DMS 273 (cell line): ENCODE measurements at regions not wholly inside any gene's neighbourhood (a gene's known extent, or its start where the extent isn't known, plus 50 kb on each side); places are given as distances from the start of the nearest gene placed in this dataset.

Experiments used
- DNase-seq: peaks from one replicate; lab custom pipeline; 2025; ENCODE audit not compliant: unreplicated experiment; lab: John Stamatoyannopoulos, UW

DNA sequence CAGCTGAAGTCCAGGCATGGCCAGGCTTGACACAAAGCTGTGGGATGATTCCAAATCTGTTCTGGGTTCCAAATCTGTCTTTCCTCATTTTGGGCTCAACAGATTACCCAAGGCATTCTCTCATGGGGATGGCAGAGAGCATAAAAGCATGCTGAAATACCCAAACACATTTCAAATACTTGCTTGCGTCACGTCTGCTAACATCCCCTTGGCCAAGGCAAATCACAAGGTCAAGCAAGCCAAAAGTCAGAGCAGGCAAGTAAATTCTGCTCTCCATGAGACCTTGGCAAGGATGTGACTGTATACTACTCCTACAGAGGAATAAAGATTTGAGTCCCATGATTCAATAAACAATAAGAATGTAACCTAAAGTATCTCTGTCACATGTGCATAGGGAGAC, 306.7 kb downstream of the EPB41L4A start:
- DNase-seq = no peak

GRCh38 chr5:112109331-112110007, 309.6 kb downstream of the EPB41L4A start:
- DNase-seq = peak; percentile 40

GRCh38 chr5:112106878-112107277, 312.2 kb downstream of the EPB41L4A start:
- DNase-seq = no peak

DNA sequence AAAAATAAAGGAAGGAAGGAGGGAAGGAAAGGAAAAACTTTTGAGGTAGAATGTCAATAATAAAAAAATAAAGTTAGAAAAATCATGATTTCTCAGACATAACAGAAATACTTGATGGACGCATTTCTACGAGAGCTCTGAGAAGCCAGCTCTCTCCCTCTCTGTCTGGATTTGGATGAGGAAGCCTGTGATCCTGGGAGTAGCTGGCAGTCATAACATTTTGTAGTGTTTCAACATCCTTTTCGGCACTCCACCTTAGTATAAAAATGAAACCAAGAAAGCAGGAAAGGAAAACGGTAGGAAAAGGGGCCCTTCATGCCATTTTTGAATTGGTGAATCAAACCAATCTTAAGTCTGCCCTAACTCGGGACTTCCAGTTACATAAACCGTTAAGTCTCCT, 321.3 kb downstream of the EPB41L4A start:
- DNase-seq = no peak

DNA sequence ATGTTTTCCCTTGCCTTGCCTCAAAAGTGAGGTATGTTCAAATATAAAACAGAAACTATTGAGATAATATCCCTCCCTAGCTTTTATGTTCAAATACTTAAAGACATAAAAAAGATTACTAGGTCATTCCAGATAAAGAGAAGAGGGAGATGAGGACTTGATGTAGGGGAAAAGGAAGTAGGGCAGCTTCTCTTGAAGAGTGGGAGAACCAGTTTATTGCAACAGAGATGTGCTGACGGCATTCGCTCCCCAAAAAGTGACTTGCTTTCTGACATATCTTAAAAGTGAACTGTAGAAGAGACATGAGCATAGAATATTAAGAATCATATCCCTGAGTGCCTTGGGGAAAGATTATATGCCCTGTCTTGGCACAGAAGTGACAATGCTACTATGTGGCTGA, 330.2 kb upstream of the NREP start:
- no peak for DNase-seq

- no peak for DNase-seq
Measured at GRCh38 chr5:112086740-112087139, 329.7 kb upstream of the NREP start.

- peak; percentile 40 for DNase-seq
Measured at GRCh38 chr5:112084149-112084548, 327.2 kb upstream of the NREP start.

GRCh38 chr5:112083623-112084022, 326.6 kb upstream of the NREP start:
- DNase-seq = no peak

- no peak for DNase-seq
Measured at GRCh38 chr5:112077180-112077579, 320.2 kb upstream of the NREP start.

DNA sequence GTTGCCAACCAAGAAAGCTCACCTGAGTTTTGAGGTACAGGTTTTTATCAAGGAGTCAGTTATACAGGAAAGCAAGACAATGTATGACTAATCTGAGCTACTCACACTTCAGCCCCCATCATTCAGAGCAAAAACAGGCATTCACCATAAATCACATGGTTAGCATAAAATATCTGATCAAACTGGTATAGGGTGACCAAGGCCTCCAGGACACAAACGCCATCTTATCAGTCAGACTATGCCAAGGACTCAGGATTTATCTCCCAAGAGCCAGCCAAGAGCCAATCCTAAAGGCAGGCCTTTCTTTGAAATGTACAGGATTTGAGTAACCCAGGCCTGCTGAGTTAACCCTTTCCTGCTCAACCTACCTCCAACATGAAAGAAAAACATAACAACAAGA, 313.0 kb upstream of the NREP start:
- no peak for DNase-seq

- DNase-seq = no peak
Measured at GRCh38 chr5:112069329-112069728, 312.3 kb upstream of the NREP start.

- DNase-seq = no peak
Measured at GRCh38 chr5:112068593-112068992, 311.6 kb upstream of the NREP start.

DNA sequence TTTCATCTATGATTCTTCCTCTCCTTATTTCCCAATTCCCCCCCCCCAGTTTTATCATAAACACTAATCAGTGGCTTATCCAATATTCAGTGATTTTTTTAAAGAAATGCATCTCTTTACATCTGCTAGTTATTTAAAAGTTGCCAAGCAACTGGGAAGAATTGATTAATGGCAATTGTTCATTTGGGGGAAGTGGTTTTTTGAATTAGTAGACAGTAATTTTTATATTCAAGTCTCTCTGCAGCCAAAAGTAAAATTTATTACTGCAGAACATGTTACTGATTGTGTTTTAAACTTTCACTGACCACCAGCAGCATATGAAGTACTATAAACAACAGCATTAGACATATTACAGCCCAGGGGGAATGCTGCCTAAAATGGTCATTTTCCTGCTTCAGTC, 308.8 kb upstream of the NREP start:
- DNase-seq = no peak

GRCh38 chr5:112064956-112065355, 308.0 kb upstream of the NREP start:
- no peak for DNase-seq

DNA sequence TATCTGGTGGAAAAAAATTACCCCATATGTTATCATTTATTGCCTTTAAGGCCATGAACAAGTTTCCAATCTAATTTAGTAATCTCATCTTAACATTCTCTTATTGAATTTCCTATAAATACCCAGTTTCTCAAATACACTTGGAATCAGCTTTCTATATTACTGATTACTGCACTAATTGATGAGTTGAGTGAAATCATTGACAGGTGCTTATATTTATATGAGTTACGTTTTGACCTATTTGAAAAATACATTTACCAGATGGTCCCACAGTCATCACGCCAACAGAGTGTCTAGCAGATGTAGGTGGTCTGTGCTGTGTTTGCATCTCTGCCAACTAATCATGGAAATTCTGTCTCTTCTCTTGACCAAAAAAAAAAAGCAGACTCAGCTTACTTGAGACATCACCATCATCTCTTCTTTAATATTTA, 307.3 kb upstream of the NREP start:
- peak; percentile 65 for DNase-seq

GRCh38 chr5:112063856-112064255, 306.9 kb upstream of the NREP start:
- DNase-seq = peak; percentile 43

DNA sequence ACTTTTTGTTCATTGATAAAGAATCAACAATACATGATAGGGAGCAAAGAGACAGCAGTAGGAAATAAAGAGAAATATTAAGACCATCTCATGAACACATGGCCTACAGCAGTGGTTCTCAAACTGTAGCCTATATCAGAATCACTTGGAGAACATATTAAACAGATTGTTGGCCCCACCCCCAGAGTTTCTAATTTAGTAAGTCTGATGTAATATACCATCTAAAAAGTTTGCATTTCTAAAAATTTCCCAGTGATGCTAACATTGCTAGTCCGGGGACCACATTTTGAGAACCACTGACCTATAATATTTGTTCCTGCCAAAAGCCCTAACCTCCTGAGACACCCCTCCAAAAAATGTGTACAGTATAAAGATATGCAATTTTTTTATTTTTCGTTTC, 306.2 kb upstream of the NREP start:
- peak; percentile 21 for DNase-seq

DNA sequence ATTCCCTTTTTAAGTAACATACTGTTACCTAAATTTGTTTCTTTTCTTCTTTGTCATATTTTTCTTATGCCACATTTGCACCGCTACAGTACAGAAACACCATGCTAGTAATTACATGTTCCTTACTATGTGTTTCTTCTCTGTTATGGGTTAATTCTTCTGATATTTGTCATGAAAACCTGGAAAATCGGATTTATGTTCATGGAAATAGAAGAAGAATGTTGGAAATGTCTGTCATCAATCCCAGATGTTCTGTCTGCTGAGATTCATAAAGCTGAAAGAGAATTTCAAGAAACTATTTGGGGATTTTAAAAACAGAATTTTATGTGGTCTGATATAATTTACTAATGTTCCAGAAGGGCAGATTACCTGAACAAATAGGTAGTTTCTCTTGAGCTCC, 305.2 kb upstream of the NREP start:
- no peak for DNase-seq

DNA sequence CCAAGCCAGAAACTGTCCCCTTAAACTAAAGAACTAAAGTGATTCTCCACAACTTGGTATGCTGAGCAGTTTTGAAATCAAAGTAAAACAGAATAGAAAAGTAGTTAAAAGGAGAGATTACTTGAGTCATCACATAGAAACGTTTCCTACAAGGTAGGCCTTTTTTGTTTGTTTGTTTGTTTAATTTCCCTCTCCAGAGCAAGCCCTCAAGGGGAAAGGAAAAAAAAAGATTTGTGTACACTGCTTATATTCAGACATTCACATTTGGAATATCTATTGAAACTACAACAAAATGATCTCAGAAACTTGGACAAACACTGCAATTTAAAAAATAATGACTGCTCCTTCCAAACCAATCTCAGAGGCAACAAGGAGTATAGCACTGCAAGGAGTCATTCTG, 304.7 kb upstream of the NREP start:
- no peak for DNase-seq

DNA sequence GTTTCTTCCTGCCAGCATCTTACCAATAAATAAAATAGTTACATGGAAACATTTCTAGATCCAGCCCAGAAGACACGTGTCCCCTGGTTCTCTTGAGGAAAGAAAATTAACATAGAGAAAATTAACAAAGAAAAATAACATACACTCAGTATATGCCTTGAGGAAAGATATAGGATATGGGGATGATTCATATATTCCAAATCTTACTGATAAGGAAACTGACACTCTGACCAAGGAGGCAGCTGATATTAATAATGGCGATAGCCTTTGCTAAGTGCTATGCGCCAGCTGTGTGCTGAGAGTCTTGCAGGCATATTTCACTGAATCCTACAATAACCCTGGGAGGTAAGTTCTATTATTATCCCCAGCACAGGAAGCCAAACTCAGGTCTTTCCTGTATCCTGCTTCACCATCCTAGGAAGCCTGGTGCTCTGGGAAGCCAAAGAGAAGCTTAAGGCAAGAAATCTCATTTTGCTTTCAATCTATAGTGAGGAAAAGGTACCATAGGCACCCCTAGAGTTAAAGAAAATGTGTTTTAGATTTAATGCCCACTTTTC, 302.7 kb upstream of the NREP start:
- no peak for DNase-seq

GRCh38 chr5:112049738-112050137, 292.7 kb upstream of the NREP start:
- no peak for DNase-seq

- DNase-seq = no peak
Measured at GRCh38 chr5:112036206-112036605, 279.2 kb upstream of the NREP start.

GRCh38 chr5:112034421-112034979, 277.5 kb upstream of the NREP start:
- DNase-seq = no peak
